ENCODE measurements at regions not wholly inside any gene's neighbourhood (a gene's known extent, or its start where the extent isn't known, plus 50 kb on each side); places are given as distances from the start of the nearest gene placed in this dataset.

DNA sequence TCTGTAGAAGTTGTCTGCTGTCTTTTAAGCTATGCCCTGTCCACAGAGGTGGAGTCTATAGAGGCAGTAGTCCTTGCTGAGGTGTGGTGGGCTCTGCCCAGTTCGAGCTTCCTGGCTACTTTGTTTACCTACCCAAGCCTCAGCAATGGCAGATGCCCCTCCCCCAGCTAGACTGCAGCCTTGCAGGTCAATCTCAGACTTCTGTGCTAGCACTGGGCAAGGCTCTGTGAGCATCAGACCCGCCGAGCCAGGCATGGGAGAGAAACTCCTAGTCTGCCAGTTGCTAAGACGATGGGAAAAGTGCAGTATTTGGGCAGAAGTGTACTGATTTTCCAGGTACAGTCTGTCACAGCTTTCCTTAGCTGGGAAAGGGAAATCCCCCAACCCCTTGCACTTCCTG, 694.1 kb upstream of the CDH6 start:
- Histone ChIP-seq H2BK120ac (replicated peaks; ENCODE audit: low read depth, low read length) (no peak overlapping the region), H3K14ac (ENCODE audit: insufficient read length) (no peak overlapping the region), H2BK5ac (ENCODE audit: low read depth, low read length) (no peak overlapping the region), H3K9me3 (ENCODE audit: insufficient read depth in 2 of 2, low read depth in 1 of 2, low read length in 1 of 2) (no peaks in the 10 kb centered on the region), H2BK15ac (ENCODE audit: low read length) (no peak overlapping the region), H3K23me2 (ENCODE audit: low read depth, low read length) (no peaks in the 10 kb centered on the region), H2BK12ac (ENCODE audit: low read depth, low read length) (no peak overlapping the region), H3K27ac (ENCODE audit: low read depth, low read length) (no peak overlapping the region), H4K8ac (ENCODE audit: extremely low read depth, insufficient read depth, low read length) (no peak overlapping the region), H3K79me1 (ENCODE audit: low read depth, low read length) (no peaks in the 10 kb centered on the region), H3K4me1 (replicated peaks in 1 of 4; ENCODE audit: control insufficient read depth in 3 of 4, insufficient read depth in 4 of 4, low read length in 3 of 4) (peaks cover 0 to 3% (median 1%) of the 10 kb centered on the region in 4 experiments; a peak in 1 of 7 replicates), H2BK20ac (ENCODE audit: low read length) (no peak overlapping the region), H3K23ac (ENCODE audit: insufficient read length) (no peak overlapping the region), H2AK5ac (ENCODE audit: low read depth, low read length) (no peak overlapping the region), H3K4me2 (ENCODE audit: insufficient read depth in 1 of 2, low read depth in 2 of 2, low read length in 2 of 2) (no peak overlapping the region), H3K18ac (ENCODE audit: extremely low read depth, low read length) (no peak overlapping the region), H4K20me1 (replicated peaks in 1 of 2; ENCODE audit: control insufficient read depth in 1 of 2, insufficient read depth in 2 of 2, low read length in 2 of 2) (no peaks in the 10 kb centered on the region), H3K9ac (replicated peaks in 1 of 4; ENCODE audit: extremely low read depth in 1 of 4, low read depth in 3 of 4, low read length in 3 of 4) (no peak overlapping the region), H3K4ac (replicated peaks; ENCODE audit: insufficient read length, low read depth, low read length) (no peak overlapping the region), H3K27me3 (replicated peaks in 1 of 4; ENCODE audit: control insufficient read depth in 3 of 4, extremely low read depth in 1 of 4, insufficient read depth in 3 of 4, low read length in 3 of 4) (no peaks in the 10 kb centered on the region), H3K79me2 (ENCODE audit: control insufficient read depth in 1 of 2, insufficient read depth in 2 of 2, low read length in 2 of 2) (no peaks in the 10 kb centered on the region), H4K91ac (replicated peaks; ENCODE audit: insufficient read length, low read length) (no peak overlapping the region), H3K36me3 (ENCODE audit: control insufficient read depth in 2 of 4, insufficient read depth in 4 of 4, low read length in 3 of 4) (no peaks in the 10 kb centered on the region), H2AFZ (ENCODE audit: low read length) (peak overlapping the region; percentile 44; the same call in 1 of the 2 replicates), H3K56ac (replicated peaks; ENCODE audit: insufficient read length, low read depth, low read length) (no peak overlapping the region), H4K5ac (ENCODE audit: insufficient read length, low read depth, low read length) (no peak overlapping the region), H3K4me3 (ENCODE audit: extremely low read depth in 1 of 4, insufficient read depth in 2 of 4, low read depth in 3 of 4, low read length in 4 of 4) (no peak overlapping the region)
- CTCF ChIA-PET (ENCODE audit: partially characterized antibody) = interaction anchor here (1.9 kb wide), 1 partner anchor 459 kb away, joined by 6 read pairs; no protein-coding TSS in a partner anchor
- POLR2A ChIA-PET (ENCODE audit: partially characterized antibody) = no interaction called here
- DNase-seq (ENCODE audit: low read depth in 1 of 2, low spot score in 2 of 2) (no peak), FAIRE-seq (no peak)
- TF ChIP-seq TCF12 (IDR thresholded peaks at IDR 0.05; ENCODE audit: low read depth, low read length) = no peak
- no peak for TF ChIP-seq RXRA (IDR thresholded peaks at IDR 0.05; ENCODE audit: insufficient read depth, low read depth, low read length)
- no peak for TF ChIP-seq MAFK (IDR thresholded peaks at IDR 0.05; ENCODE audit: low read depth, low read length)
- 91% methylated on average over 4 of the region's 4 CpGs; no CpG with 5 or more reads in 1 of the 2 experiments for WGBS, 2 experiments (ENCODE audit: extremely low coverage in 1 of 2, insufficient coverage in 1 of 2, insufficient read length in 1 of 2, insufficient replicate concordance in 2 of 2, low coverage in 1 of 2, low lambda C conversion rate in 2 of 2, missing lambda C conversion rate in 1 of 2)

All from H1 (cell line).